ENCODE measurements at regions not wholly inside any gene's neighbourhood (a gene's known extent, or its start where the extent isn't known, plus 50 kb on each side); places are given as distances from the start of the nearest gene placed in this dataset.

- DNase-seq, result no peak
- Histone ChIP-seq H3K36me3 (ENCODE audit: control insufficient read depth, insufficient read depth, low read length) (no peaks in the 10 kb centered on the region), H3K4me1 (ENCODE audit: control insufficient read depth, insufficient read depth, low read length) (no peaks in the 10 kb centered on the region), H3K9me3 (ENCODE audit: control insufficient read depth, insufficient read depth, low read length) (no peaks in the 10 kb centered on the region), H3K27me3 (ENCODE audit: control insufficient read depth, insufficient read depth, low read length) (no peaks in the 10 kb centered on the region), H3K4me3 (ENCODE audit: low read length) (no peak overlapping the region), H3K27ac (ENCODE audit: low read length) (no peak overlapping the region)
- Mint-ChIP-seq H3K4me1 (no peaks in the 10 kb centered on the region), H3K9me3 (peaks cover 10 to 13% of the 10 kb centered on the region in 2 donors), H3K27ac (no peak overlapping the region), H3K4me3 (no peak overlapping the region), H3K36me3 (no peaks in the 10 kb centered on the region), H3K27me3 (ENCODE audit: low read depth in 2 of 2) (no peaks in the 10 kb centered on the region)
- 100% methylated on average over 1 of the region's 2 CpGs for WGBS (ENCODE audit: insufficient coverage)
- intact Hi-C loops (cut with micrococcal nuclease), result no loop called here
- no peak for ATAC-seq
- no peak for TF ChIP-seq CTCF (IDR thresholded peaks at IDR 0.05)
These were observed 65.7 kb upstream of the FIGN start for GRCh38 chr2:163801486-163801885.

GRCh38 chr2:163800951-163801381 is 65.2 kb upstream of the FIGN start:
- no peaks in the 10 kb centered on the region for H3K27me3 Mint-ChIP-seq (ENCODE audit: low read depth in 2 of 2)
- H3K36me3 Mint-ChIP-seq, result no peaks in the 10 kb centered on the region
- no peaks in the 10 kb centered on the region for H3K4me1 ChIP-seq (ENCODE audit: control insufficient read depth, insufficient read depth, low read length)
- 39% methylated on average over 3 of the region's 3 CpGs for WGBS (ENCODE audit: insufficient coverage)
- no peak overlapping the region for H3K27ac Mint-ChIP-seq
- H3K4me1 Mint-ChIP-seq, result no peaks in the 10 kb centered on the region
- intact Hi-C loops (cut with micrococcal nuclease), result no loop called here
- DNase-seq (no peak), ATAC-seq (no peak)
- H3K27me3 ChIP-seq (ENCODE audit: control insufficient read depth, insufficient read depth, low read length), result no peaks in the 10 kb centered on the region
- no peak for TF ChIP-seq CTCF (IDR thresholded peaks at IDR 0.05)
- no peak overlapping the region for H3K27ac ChIP-seq (ENCODE audit: low read length)
- no peaks in the 10 kb centered on the region for H3K9me3 ChIP-seq (ENCODE audit: control insufficient read depth, insufficient read depth, low read length)
- no peak overlapping the region for H3K4me3 ChIP-seq (ENCODE audit: low read length)
- H3K36me3 ChIP-seq (ENCODE audit: control insufficient read depth, insufficient read depth, low read length), result no peaks in the 10 kb centered on the region
- H3K4me3 Mint-ChIP-seq, result no peak overlapping the region
- peaks cover 8 to 13% of the 10 kb centered on the region in 2 donors for H3K9me3 Mint-ChIP-seq

GRCh38 chr2:163799807-163800206 is 64.0 kb upstream of the FIGN start:
- Histone ChIP-seq H3K27ac (ENCODE audit: low read length) (no peak overlapping the region), H3K4me1 (ENCODE audit: control insufficient read depth, insufficient read depth, low read length) (no peaks in the 10 kb centered on the region), H3K36me3 (ENCODE audit: control insufficient read depth, insufficient read depth, low read length) (no peaks in the 10 kb centered on the region), H3K27me3 (ENCODE audit: control insufficient read depth, insufficient read depth, low read length) (no peaks in the 10 kb centered on the region), H3K4me3 (ENCODE audit: low read length) (no peak overlapping the region), H3K9me3 (ENCODE audit: control insufficient read depth, insufficient read depth, low read length) (no peaks in the 10 kb centered on the region)
- ATAC-seq (no peak), DNase-seq (no peak)
- intact Hi-C loops (cut with micrococcal nuclease), result no loop called here
- no peak overlapping the region for H3K4me3 Mint-ChIP-seq
- no peak for TF ChIP-seq CTCF (IDR thresholded peaks at IDR 0.05)
- peaks cover 10 to 13% of the 10 kb centered on the region in 2 donors for H3K9me3 Mint-ChIP-seq
- H3K36me3 Mint-ChIP-seq, result no peaks in the 10 kb centered on the region
- H3K27me3 Mint-ChIP-seq (ENCODE audit: low read depth in 2 of 2), result no peaks in the 10 kb centered on the region
- no peak overlapping the region for H3K27ac Mint-ChIP-seq
- H3K4me1 Mint-ChIP-seq, result no peaks in the 10 kb centered on the region
- WGBS (ENCODE audit: insufficient coverage), result 100% methylated on average over 2 of the region's 2 CpGs

- no peak overlapping the region for H3K27ac ChIP-seq (ENCODE audit: low read length)
- H3K27me3 ChIP-seq (ENCODE audit: control insufficient read depth, insufficient read depth, low read length), result no peaks in the 10 kb centered on the region
- no peaks in the 10 kb centered on the region for H3K4me1 Mint-ChIP-seq
- H3K9me3 Mint-ChIP-seq, result peaks cover 12 to 18% of the 10 kb centered on the region in 2 donors
- H3K27me3 Mint-ChIP-seq (ENCODE audit: low read depth in 2 of 2), result no peaks in the 10 kb centered on the region
- TF ChIP-seq CTCF (IDR thresholded peaks at IDR 0.05), result no peak
- H3K36me3 ChIP-seq (ENCODE audit: control insufficient read depth, insufficient read depth, low read length), result no peaks in the 10 kb centered on the region
- H3K27ac Mint-ChIP-seq, result no peak overlapping the region
- H3K9me3 ChIP-seq (ENCODE audit: control insufficient read depth, insufficient read depth, low read length), result no peaks in the 10 kb centered on the region
- intact Hi-C loops (cut with micrococcal nuclease), result no loop called here
- ATAC-seq, result no peak
- no peak overlapping the region for H3K4me3 ChIP-seq (ENCODE audit: low read length)
- no peaks in the 10 kb centered on the region for H3K4me1 ChIP-seq (ENCODE audit: control insufficient read depth, insufficient read depth, low read length)
- H3K4me3 Mint-ChIP-seq, result no peak overlapping the region
- no peaks in the 10 kb centered on the region for H3K36me3 Mint-ChIP-seq
- no peak for DNase-seq
These were observed 58.8 kb upstream of the FIGN start for GRCh38 chr2:163794635-163795034.
